Amniotic epithelial cell (primary cell): ENCODE measurements at regions not wholly inside any gene's neighbourhood (a gene's known extent, or its start where the extent isn't known, plus 50 kb on each side); places are given as distances from the start of the nearest gene placed in this dataset.
"Not testable (repeated sequence)": the region's sequence is repeated elsewhere in the genome, so short reads cannot be mapped to it uniquely, and the experiment has no call there.

Experiments used
- DNase-seq: peaks from one replicate; pipeline ENCODE4 v3.0.0-alpha.2; 2010; ENCODE audit warnings: low read depth

- no peak for DNase-seq
Measured at GRCh38 chr12:131553096-131553777, 157.7 kb upstream of the SFSWAP start.

DNA sequence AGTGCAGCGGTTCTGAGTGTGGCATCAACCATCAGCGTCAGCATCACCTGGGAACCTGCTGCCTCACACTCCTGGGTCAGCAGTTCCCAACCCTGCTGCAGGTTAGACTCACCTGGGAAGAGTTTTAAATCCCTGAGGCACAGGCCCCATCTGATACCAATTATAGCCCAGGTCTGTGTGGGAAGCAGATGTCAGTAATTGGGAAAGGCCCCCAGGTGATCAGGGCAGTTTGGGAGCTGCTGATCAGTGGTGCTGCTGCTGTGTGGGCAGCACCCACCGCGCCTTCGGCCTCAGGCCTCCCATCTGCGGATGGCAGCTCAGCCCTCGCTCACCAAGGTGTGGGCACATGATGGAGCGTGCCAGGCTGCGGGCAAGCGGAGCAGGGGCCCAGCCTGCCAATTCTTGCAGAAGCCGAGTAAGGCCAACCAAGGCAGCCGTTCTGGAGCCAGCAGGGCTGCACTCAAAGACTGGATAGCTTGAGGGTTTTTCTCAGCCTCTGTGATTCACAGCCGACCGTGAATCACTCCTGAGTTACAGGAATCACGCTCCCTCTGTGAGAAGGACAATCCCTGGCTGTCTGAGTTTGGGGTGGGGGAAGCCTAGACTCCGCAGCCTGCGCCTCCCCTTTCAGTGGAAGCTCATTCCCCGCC is 155.6 kb upstream of the SFSWAP start:
- DNase-seq: no peak

DNA sequence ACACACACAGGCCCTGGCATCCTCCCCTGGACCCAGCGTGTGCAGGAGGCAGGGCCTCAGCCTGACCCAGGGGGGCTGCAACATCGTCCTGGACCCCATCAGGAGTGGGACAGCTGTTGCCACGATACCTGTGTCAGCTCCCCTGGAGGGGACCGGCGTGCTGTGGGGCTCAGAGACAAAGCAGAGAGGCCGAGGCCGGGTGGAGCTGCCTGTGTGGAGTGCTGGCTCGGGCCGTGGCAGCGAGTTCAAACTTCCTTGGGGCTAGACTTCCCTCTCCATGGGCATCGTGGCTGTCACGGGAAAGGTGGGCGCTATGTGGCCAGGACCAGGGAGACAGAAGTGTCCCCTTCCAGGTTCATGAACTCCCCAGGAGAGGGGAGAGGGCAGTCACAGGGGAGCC is 155.0 kb upstream of the SFSWAP start:
- DNase-seq: no peak

GRCh38 chr12:131557078-131557709 is 153.7 kb upstream of the SFSWAP start:
- no peak for DNase-seq

DNA sequence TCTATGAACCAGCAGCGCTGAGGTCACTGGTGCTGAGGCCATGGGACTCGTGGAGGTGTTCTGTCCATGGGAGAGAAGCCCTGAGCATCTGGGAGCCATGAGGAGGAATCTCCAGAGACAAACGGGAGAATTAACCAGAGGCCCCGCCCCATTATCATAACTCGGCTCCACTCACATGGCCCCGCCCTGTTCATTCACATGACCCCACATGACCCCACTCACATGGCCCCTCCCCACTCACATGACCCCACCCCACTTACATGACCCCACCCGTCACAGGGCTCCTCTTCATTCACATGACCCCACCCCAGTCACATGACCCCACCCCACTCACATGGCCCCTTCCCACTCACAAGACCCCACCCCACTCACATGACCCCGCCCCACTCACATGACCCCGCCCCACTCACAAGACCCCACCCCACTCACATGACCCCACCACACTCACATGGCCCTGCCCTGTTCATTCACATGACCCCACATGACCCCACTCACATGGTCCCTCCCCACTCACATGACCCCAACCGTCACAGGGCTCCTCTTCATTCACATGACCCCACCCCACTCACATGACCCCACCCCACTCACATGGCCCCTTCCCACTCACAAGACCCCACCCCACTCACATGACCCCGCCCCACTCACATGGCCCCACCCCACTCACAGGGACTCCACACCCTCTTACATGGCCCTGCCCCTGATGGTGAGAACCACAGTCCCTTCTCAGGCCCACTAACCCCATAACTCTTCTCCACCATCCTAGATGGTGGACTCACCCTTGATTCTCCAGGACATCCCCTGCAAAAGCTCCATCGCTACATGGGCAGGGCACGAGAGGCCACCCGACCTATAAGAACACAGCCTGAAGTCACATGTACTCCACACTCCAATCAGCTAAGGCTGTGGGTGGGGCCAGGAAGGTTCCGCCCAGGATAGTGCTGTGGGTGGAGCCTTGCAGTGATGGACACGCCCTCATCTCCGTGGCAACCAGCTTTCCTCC is 151.1 kb upstream of the SFSWAP start:
- no peak for DNase-seq

GRCh38 chr12:131561051-131561450 is 149.8 kb upstream of the SFSWAP start:
- DNase-seq: no peak

GRCh38 chr12:131561891-131562684 is 148.8 kb upstream of the SFSWAP start:
- no peak for DNase-seq

DNA sequence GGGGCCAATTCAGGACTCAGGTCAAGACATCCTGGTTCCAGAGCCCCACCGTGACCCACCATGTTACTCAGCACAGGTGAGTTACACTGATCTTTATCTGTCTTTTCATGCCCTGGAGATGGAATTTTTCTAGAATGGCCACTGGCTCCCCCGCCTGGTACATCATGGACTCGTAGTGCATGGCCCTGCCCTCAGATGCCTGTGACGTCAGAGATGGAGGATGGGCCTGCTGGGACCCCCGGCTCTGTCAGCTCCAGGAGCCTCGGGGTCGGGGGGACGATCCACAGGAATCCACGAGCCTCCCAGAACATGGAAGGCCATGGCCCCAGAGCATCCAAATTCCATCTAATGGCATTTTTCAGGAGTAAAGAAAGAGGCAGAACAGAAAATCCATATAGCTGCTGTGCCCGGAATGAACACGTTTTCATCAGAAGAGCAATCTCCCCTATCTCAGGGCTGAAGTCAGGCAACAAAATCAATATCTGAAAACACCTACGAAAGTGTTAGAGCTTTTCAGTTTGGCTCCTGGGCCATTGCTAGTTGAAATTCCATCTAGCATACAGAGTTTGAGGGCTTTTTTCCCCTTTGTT is 146.7 kb upstream of the SFSWAP start:
- not testable (repeated sequence) for DNase-seq

- no peak for DNase-seq
Measured at GRCh38 chr12:131564845-131565244, 146.0 kb upstream of the SFSWAP start.

- no peak for DNase-seq
Measured at GRCh38 chr12:131565267-131566015, 145.4 kb upstream of the SFSWAP start.

- no peak for DNase-seq
Measured at GRCh38 chr12:131568336-131568735, 142.6 kb upstream of the SFSWAP start.

GRCh38 chr12:131570596-131570995 is 140.3 kb upstream of the SFSWAP start:
- no peak for DNase-seq

DNA sequence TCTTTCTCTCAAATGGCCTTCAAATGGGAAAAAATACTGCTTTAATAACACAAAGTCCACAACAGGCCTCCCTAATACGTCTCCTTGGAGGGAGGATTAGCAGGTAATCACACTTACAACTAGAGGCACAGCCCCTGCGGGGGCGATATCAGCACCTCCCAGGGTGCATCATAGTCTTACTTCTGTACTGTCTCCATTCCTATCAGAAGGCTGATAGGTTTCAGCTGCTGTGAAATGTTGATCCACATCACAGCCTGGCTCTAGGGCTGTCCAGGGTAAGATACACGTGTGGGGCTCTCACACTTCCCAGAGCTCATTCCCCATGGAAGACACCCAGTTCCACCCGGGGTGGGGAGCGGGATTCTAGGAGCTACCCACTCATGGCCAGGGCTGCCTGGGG is 139.1 kb upstream of the SFSWAP start:
- no peak for DNase-seq

- DNase-seq: no peak
Measured at GRCh38 chr12:131572626-131573025, 138.3 kb upstream of the SFSWAP start.

DNA sequence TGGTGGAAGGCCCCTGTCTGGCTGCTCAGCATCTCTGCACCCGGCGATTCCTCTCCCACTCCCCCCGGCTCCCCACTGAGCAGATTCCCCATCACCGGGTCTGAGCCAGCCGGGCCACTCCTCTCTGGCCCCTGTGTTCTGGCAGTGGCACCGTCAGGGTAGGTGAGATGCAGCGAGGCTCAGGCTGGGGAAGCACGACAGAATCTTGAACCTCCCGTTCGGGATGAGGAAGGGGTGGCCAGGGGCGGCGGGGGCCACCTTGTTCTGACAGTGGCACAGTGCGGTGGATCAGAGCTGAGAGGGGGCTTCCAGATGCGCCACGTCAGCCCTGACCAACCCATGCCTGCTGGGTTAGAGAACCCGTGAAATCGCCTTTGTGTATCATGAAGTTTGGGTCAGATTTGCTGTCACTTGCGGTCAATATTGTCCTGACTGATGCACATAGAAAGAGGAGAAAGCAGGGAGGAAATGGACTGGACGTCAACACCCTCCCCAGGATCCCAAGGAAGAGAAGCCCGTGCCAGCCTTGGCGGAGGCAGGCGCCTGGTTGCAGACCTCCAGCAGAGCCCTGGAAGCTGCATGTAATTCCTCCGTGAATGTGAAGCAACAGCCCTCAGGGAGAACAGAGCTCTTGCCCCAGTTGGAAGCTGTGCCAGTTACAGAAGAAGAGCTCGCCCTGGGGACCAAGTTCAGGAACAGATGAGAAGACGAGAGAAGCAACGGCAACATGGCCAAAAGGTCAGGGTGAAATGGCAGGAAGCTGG is 137.1 kb upstream of the SFSWAP start:
- DNase-seq: no peak

DNA sequence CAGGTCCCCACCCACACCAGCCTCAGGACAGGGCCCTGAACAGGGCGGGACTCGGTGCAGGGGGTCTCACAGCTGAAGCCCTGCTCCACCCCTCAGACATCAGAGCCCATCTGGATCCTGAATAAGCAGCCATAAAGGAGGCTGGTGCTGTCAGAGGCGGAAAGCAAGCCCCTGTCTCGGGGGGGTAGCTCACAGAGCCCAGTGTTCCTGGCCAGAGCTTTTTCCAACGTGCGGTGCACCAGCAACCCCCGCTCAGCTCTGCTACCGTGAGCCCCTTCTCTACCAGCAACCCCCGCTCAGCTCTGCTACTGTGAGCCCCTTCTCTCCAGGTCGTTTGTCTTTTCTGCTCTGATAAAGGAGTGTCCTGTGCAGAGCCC is 136.5 kb upstream of the SFSWAP start:
- DNase-seq: no peak

DNA sequence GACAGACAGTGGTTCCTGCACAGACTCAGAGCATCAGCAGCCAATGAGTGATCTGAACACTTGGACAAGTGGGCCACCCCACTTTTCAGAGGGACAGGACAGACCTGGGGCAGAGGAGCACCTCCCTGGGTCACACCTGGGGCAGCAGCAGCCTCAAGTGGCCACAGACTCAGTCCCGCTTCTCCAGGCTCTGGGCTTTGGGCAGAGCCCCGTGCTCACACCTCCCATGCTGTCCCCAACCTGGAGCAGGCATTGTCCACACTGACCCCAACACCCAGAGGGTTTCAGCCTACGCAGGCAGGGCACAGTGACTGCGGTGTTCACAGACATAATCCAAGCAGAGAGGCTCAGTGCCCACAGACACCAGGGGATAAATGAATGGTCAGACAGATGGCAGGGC is 135.5 kb upstream of the SFSWAP start:
- no peak for DNase-seq

- DNase-seq: peak; percentile 4
Measured at GRCh38 chr12:131576734-131577133, 134.2 kb upstream of the SFSWAP start.

DNA sequence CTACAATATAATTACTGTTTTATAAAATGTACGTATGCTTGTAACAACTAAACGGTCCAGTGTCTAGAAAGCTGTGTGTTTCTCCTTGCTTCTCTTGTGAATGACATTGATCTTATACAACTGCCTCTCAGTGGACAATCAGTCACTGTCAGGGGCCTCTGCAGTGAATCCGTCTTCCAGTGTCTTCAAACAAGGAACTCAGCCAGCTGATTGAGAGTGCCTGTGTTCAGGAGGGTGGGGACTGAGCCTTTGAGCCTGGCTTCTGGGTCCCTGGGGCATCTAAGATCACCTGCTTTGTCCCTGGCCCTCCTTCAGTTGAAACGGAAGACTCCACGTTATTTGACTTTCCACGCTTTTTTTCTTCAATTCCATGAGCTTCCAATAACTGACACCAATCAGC is 133.1 kb upstream of the SFSWAP start:
- no peak for DNase-seq
